ENCODE measurements at regions not wholly inside any gene's neighbourhood (a gene's known extent, or its start where the extent isn't known, plus 50 kb on each side); places are given as distances from the start of the nearest gene placed in this dataset.

GRCh38 chr22:48949375-48950149, 878.1 kb downstream of the BRD1 start:
- Histone ChIP-seq H3K4me3 (no peak overlapping the region), H3K36me3 (no peaks in the 10 kb centered on the region), H3K9me3 (no peaks in the 10 kb centered on the region), H3K4me1 (no peaks in the 10 kb centered on the region), H3K27me3 (peaks cover 0 to 27% (median 0%) of the 10 kb centered on the region in 3 donors), H3K27ac (no peak overlapping the region)
- intact Hi-C loops (cut with DNase I), result no loop called here
- 78 to 82% methylated on average over 18 of the region's 18 CpGs for WGBS, 2 donors
- TF ChIP-seq POLR2AphosphoS5 (IDR thresholded peaks at IDR 0.05) (no peak), POLR2A (IDR thresholded peaks at IDR 0.05) (no peak), CTCF (IDR thresholded peaks at IDR 0.05) (no peak), EP300 (IDR thresholded peaks at IDR 0.05) (no peak)
- peak; percentile 19 for DNase-seq

DNA sequence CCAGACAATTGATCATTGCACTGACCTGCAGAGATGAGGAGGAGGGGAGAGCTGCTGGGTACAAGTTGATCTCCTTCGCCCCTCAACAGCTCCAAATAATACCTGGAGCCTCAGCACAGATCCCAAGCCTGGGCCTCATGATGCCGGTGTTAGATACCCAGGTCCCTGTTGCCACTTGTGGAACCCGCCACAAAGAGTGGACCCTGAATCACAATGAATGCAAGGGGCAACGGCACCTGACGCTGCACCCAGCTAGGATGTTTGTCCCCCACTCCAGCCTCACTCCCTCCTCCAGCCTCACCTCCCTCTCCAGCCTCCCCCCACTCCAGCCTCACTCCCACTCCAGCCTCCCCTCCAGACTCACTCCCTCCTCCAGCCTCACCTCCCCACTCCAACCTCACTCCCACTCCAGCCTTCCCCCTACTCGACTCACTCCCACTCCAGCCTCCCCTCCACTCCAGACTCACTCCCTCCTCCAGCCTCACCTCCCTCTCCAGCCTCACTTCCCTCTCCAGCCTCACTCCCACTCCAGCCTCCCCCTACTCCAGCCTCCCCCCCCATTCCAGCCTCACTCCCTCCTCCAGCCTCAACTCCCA, 879.0 kb downstream of the BRD1 start:
- peak; percentile 22 for DNase-seq
- 71 to 88% methylated on average over 6 of the region's 6 CpGs for WGBS, 2 donors
- intact Hi-C loops (cut with DNase I), result no loop called here
- Histone ChIP-seq H3K4me1 (no peaks in the 10 kb centered on the region), H3K9me3 (no peaks in the 10 kb centered on the region), H3K27me3 (peaks cover 0 to 30% (median 0%) of the 10 kb centered on the region in 3 donors), H3K27ac (no peak overlapping the region), H3K4me3 (no peak overlapping the region), H3K36me3 (no peaks in the 10 kb centered on the region)
- TF ChIP-seq EP300 (IDR thresholded peaks at IDR 0.05) (no peak), CTCF (IDR thresholded peaks at IDR 0.05) (no peak), POLR2AphosphoS5 (IDR thresholded peaks at IDR 0.05) (no peak), POLR2A (IDR thresholded peaks at IDR 0.05) (no peak)

DNA sequence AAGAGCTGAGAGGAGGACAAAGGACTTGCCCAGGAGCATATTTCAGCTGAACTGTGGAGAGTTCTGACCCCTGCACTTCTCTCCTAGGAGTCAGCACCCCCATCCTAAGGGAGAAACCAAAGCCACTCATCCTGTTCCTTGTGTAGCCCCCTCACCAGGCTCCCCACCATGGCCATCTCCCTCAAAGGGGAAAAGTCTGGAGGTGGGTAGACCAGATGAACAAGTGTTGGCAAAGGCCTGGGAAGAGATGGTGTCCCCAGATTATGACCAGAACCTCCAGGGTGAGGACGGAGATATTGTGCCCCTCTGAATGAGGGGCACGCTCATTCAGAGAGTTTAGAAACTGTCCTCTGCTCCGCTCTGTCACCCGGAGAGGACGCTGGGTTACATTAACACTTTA, 880.0 kb downstream of the BRD1 start:
- 74 to 82% methylated on average over 5 of the region's 5 CpGs for WGBS, 2 donors
- H3K9me3 ChIP-seq, result no peaks in the 10 kb centered on the region
- TF ChIP-seq POLR2AphosphoS5 (IDR thresholded peaks at IDR 0.05), result no peak
- no peak for TF ChIP-seq CTCF (IDR thresholded peaks at IDR 0.05)
- TF ChIP-seq EP300 (IDR thresholded peaks at IDR 0.05), result no peak
- no peak for TF ChIP-seq POLR2A (IDR thresholded peaks at IDR 0.05)
- no peaks in the 10 kb centered on the region for H3K4me1 ChIP-seq
- intact Hi-C loops (cut with DNase I), result no loop called here
- H3K36me3 ChIP-seq, result no peaks in the 10 kb centered on the region
- no peak overlapping the region for H3K4me3 ChIP-seq
- H3K27ac ChIP-seq, result no peak overlapping the region
- peaks cover 0 to 25% (median 0%) of the 10 kb centered on the region in 3 donors for H3K27me3 ChIP-seq
- peak; percentile 4 for DNase-seq

GRCh38 chr22:48945621-48946458, 881.8 kb downstream of the BRD1 start:
- 63 to 86% methylated on average over 22 of the region's 22 CpGs for WGBS, 2 donors
- intact Hi-C loops (cut with DNase I), result no loop called here
- H3K27ac ChIP-seq, result no peak overlapping the region
- H3K4me3 ChIP-seq, result no peak overlapping the region
- no peaks in the 10 kb centered on the region for H3K9me3 ChIP-seq
- peaks cover 0 to 12% (median 0%) of the 10 kb centered on the region in 3 donors for H3K27me3 ChIP-seq
- DNase-seq, result peak; percentile 52
- no peak for TF ChIP-seq POLR2A (IDR thresholded peaks at IDR 0.05)
- no peak for TF ChIP-seq CTCF (IDR thresholded peaks at IDR 0.05)
- TF ChIP-seq EP300 (IDR thresholded peaks at IDR 0.05), result no peak
- no peak for TF ChIP-seq POLR2AphosphoS5 (IDR thresholded peaks at IDR 0.05)
- no peaks in the 10 kb centered on the region for H3K4me1 ChIP-seq
- H3K36me3 ChIP-seq, result no peaks in the 10 kb centered on the region
